GM18858 (cell line): ENCODE measurements at regions not wholly inside any gene's neighbourhood (a gene's known extent, or its start where the extent isn't known, plus 50 kb on each side); places are given as distances from the start of the nearest gene placed in this dataset.

Experiments
- ATAC-seq: cut with Tn5 transposase; IDR thresholded peaks from one replicate; pipeline ENCODE4 v1.9.1; 2021; ENCODE audit not compliant: unreplicated experiment

DNA sequence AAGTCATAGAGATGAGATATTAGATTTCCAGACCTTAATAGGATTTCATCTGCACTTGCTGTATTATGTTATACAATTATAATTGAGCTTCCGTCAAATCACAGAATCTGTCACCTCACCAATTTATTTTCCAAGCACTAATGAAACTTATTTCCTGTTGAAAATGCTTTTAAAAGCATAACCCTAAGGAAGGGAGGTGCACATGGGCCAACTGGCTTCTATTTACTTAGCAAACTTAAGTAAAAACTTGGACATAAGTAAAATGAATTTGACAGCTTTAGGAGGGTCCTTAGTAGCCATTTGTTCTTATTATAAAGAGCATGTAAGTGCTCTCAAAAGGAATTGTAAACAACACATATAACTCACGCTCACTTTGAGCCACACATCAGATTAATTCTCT lies 462.2 kb upstream of the TMPO start:
- no peak for ATAC-seq

DNA sequence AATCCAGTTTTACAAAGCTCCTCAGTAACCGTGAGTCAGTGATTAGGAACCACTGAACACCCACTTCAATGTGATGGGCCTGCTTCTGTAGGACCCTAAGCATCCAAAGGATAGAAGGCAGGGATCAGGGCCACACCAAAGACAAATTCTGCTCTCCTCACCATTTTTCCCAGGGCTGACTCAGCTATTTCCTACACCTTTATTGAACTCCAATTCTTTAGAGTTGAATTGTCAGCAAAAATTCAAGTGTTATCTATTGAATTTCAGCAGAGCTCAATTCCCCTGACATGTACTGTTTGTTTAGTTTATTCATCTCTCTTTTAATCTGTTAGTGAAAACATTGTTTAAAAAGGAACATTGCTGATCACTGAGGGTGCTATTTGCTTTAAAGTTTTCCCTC lies 457.7 kb upstream of the TMPO start:
- ATAC-seq: no peak

- no peak for ATAC-seq
Observed at GRCh38 chr12:98058213-98058612, 457.2 kb upstream of the TMPO start.

GRCh38 chr12:98058838-98059237 lies 456.6 kb upstream of the TMPO start:
- no peak for ATAC-seq

GRCh38 chr12:98059659-98060343 lies 455.6 kb upstream of the TMPO start:
- no peak for ATAC-seq

GRCh38 chr12:98060411-98060810 lies 455.0 kb upstream of the TMPO start:
- no peak for ATAC-seq

DNA sequence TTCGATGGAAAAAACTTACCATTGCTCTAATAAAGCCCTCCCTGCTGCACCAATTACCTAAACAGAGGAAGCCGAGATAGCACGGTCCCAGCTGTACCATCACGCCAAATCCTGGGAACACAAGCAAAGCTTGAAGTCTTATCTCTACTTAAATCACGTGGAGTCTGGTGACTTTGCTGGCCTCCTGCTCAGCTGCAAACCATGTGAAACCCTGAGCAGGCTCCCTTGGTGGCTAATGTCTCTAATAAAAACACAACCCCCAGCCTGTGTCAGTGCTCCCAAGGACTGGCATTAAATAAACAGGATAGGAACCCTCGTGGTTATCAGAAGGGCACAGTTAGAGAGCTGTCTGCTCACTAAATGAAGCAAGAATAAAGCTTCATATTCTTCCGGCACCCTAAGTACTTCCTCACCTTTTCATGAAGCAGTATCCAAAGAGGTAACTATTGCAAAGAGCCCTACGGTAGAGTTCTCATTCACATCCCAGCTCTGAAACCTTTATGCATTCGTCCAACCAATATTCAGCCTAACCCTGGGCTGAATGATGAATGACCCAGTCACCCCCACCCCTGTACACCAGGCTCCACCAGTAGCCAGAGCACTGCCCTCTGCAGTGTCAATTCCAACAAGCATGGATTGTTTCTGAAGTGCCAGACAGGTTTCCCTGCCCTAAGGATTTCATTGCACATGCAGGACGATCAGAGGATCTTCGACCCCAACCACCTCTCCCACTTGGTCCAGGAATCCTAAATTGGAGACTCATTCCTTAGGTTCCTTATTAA lies 452.7 kb upstream of the TMPO start:
- no peak for ATAC-seq

DNA sequence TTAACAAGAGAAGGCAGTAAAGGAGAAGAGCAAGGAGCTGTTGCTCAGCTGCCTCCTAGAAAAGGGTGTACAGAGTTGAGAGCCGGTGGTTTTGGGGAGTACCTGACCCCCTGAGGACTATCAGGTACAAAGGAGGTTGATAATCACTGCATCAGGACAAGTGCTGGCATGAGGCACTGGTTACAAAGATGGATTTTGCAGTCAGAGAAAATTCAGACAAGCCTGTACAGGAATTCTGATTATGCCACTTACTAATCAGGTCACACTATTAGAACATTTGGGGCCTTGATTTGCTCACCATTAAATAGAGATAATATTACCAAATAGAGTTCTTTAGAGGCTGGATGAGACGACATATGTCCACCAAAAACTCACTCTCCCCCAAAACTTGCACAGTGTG lies 450.9 kb upstream of the TMPO start:
- no peak for ATAC-seq

GRCh38 chr12:98067795-98068194 lies 447.6 kb upstream of the TMPO start:
- no peak for ATAC-seq

GRCh38 chr12:98073610-98074009 lies 441.8 kb upstream of the TMPO start:
- ATAC-seq: no peak

- ATAC-seq: no peak
Observed at GRCh38 chr12:98074286-98074685, 441.1 kb upstream of the TMPO start.

GRCh38 chr12:98084391-98084790 lies 431.0 kb upstream of the TMPO start:
- ATAC-seq: no peak

GRCh38 chr12:98085046-98085755 lies 430.2 kb upstream of the TMPO start:
- no peak for ATAC-seq

GRCh38 chr12:98090731-98091130 lies 424.7 kb upstream of the TMPO start:
- ATAC-seq: no peak

GRCh38 chr12:98096436-98096835 lies 419.0 kb upstream of the TMPO start:
- no peak for ATAC-seq

DNA sequence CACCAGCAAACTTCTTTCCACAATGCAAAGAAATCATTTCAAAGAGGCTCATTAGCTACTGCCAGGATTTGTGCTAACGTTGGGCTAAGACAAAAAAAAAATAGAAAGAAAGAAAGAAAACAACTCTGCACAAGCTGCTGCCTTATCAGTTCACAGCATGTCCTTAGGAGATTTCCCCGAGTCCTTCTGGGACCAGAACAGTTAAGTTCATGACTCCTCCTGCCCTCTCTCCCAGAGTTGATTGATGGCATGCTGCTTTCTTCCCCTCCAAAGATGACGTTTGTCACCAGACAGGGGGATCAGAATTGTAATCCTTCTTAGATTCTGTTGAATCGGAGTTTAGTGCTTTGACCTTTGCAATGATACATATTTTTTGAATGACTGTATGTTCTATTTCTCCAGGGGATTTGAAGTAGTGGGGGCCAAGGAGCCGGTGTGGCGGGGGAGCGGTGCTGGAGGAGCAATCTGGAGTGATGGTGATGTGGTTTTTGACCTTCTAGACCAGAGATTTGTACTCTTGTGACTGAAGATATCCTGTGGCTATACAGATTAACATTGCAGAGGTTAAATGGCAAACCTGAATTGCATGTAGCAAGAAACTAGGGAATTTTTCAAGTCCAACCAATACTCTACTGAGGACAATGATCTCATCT lies 409.2 kb upstream of the TMPO start:
- no peak for ATAC-seq

DNA sequence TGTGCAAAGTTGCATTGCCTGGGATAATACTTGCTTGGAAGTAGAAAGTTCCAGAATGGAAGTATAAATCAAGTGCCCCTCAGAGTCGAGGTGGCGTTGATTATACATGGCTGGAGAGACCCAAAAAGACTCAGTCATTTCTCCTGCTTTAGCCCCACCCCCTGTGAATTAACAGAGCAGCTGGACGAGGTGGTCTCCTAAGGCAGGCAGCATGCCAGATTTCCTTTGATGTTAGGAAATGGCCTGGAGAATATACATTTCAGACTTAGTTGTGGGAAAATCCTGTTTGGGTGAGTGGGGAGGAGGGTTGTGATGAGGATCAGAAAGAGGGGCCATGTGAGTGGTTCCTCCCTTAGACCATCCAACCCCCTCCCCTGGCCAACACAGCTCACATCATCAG lies 406.1 kb upstream of the TMPO start:
- ATAC-seq: no peak

DNA sequence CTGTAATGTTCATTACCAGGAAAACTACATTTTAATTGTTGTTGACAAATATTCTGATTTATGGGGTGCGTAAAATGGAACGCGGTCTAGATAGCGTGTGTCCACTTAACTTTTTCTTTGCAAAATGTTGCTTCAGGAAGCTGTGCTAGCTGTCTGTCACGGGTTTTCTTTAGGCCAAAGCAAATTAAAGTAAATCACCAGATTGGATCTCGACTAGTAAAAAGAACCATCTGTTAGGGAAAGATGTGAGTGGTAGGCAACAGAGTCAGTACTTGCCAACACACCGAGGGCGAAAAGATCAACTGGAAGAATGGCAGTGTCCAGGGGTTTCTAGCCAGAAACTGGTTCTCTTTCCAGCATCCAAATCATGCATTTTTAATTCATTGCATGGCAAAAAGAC lies 404.9 kb upstream of the TMPO start:
- ATAC-seq: no peak

- ATAC-seq: no peak
Observed at GRCh38 chr12:98113548-98113947, 401.8 kb upstream of the TMPO start.

- ATAC-seq: no peak
Observed at GRCh38 chr12:98121963-98122362, 393.4 kb upstream of the TMPO start.

DNA sequence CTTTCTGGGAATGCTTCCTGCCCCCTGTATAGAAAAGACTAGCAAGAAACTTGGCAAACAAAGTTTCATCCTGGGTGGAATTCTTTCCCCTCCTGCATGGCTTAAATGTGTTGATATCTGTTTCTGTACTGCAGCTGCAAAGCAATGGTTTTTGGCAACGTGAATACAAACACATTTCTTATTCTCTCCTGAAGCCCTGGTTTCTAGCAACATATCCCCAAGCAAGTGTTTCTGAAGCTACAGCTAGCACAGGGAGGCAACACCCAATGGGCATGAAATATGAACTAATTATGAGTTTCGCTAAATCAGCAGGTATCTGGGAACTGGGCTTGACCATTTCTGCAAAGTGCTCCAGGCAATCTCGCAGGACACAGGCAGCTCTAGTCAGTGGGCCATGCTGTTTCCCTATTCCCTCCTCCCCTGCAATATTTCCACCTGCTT lies 392.3 kb upstream of the TMPO start:
- ATAC-seq: no peak
